Muscle of leg (tissue), 3 donors: ENCODE measurements at regions not wholly inside any gene's neighbourhood (a gene's known extent, or its start where the extent isn't known, plus 50 kb on each side); places are given as distances from the start of the nearest gene placed in this dataset.

Source experiments
- DNase-seq: peaks from one replicate; pipeline ENCODE4 v3.0.0; 2013
- H3K27ac ChIP-seq: one replicate; pipeline ENCODE4 v1.5.1; 2013; ENCODE audit warnings: mild to moderate bottlenecking, low read length, control low read depth
- H3K27me3 ChIP-seq: one replicate; pipeline ENCODE4 v1.6.1; 2013; ENCODE audit warnings: low read length; ENCODE audit not compliant: control insufficient read depth, insufficient read depth
- H3K36me3 ChIP-seq: one replicate; pipeline ENCODE4 v1.6.1; 2013; ENCODE audit warnings: low read length; ENCODE audit not compliant: control insufficient read depth, insufficient read depth
- H3K4me1 ChIP-seq: one replicate; pipeline ENCODE4 v1.6.1; 2013; ENCODE audit warnings: low read length; ENCODE audit not compliant: control insufficient read depth, insufficient read depth
- H3K4me3 ChIP-seq: one replicate; pipeline ENCODE4 v1.5.1; 2013; ENCODE audit warnings: low read length, control low read depth
- H3K9me3 ChIP-seq: replicated peaks from 2 replicates; pipeline ENCODE4 v1.6.1; 2013; ENCODE audit warnings: low read depth, low read length; ENCODE audit not compliant: control insufficient read depth
- whole genome bisulfite sequencing: methylation state at CpG from one replicate; pipeline ENCODE4 v1.1.5; 2013; ENCODE audit warnings: missing lambda C conversion rate; ENCODE audit not compliant: insufficient coverage; 5-methylcytosine and 5-hydroxymethylcytosine counted together

- no peak overlapping the region for H3K27ac ChIP-seq
- H3K4me3 ChIP-seq = no peak overlapping the region
- H3K4me1 ChIP-seq = no peaks in the 10 kb centered on the region
- peaks cover 4% of the 10 kb centered on the region for H3K9me3 ChIP-seq
- 38% methylated on average over 5 of the region's 9 CpGs for WGBS
- no peak for DNase-seq
- no peaks in the 10 kb centered on the region for H3K36me3 ChIP-seq
- H3K27me3 ChIP-seq = peaks cover 10% of the 10 kb centered on the region
Measured at GRCh38 chrX:9222299-9222698, 188.4 kb upstream of the FAM9B start.

GRCh38 chrX:9227276-9227675 lies 193.3 kb upstream of the FAM9B start:
- DNase-seq = no peak
- 94% methylated on average over 2 of the region's 6 CpGs for WGBS
- Histone ChIP-seq H3K36me3 (no peaks in the 10 kb centered on the region), H3K4me1 (no peaks in the 10 kb centered on the region), H3K4me3 (no peak overlapping the region), H3K27ac (no peak overlapping the region), H3K9me3 (no peaks in the 10 kb centered on the region), H3K27me3 (peaks cover 9% of the 10 kb centered on the region)

GRCh38 chrX:9231491-9231890 lies 197.6 kb upstream of the FAM9B start:
- peaks cover 8% of the 10 kb centered on the region for H3K27me3 ChIP-seq
- no peak for DNase-seq
- H3K9me3 ChIP-seq = no peaks in the 10 kb centered on the region
- no peaks in the 10 kb centered on the region for H3K4me1 ChIP-seq
- H3K27ac ChIP-seq = no peak overlapping the region
- no peak overlapping the region for H3K4me3 ChIP-seq
- WGBS = 80% methylated on average over 4 of the region's 5 CpGs
- no peaks in the 10 kb centered on the region for H3K36me3 ChIP-seq

GRCh38 chrX:9233141-9233540 lies 199.2 kb upstream of the FAM9B start:
- Histone ChIP-seq H3K4me1 (no peaks in the 10 kb centered on the region), H3K27ac (no peak overlapping the region), H3K27me3 (peaks cover 8% of the 10 kb centered on the region), H3K9me3 (no peaks in the 10 kb centered on the region), H3K4me3 (no peak overlapping the region), H3K36me3 (no peaks in the 10 kb centered on the region)
- 35% methylated on average over 4 of the region's 5 CpGs for WGBS
- peak; percentile 81 for DNase-seq

GRCh38 chrX:9234315-9234714 lies 200.4 kb upstream of the FAM9B start:
- H3K4me1 ChIP-seq = no peaks in the 10 kb centered on the region
- 83% methylated on average over 3 of the region's 3 CpGs for WGBS
- no peaks in the 10 kb centered on the region for H3K36me3 ChIP-seq

GRCh38 chrX:9235722-9236121 lies 201.8 kb upstream of the FAM9B start:
- Histone ChIP-seq H3K4me1 (no peaks in the 10 kb centered on the region), H3K36me3 (no peaks in the 10 kb centered on the region), H3K4me3 (no peak overlapping the region), H3K9me3 (no peaks in the 10 kb centered on the region), H3K27ac (no peak overlapping the region), H3K27me3 (peaks cover 16% of the 10 kb centered on the region)
- no peak for DNase-seq
- no CpG with 5 or more reads among the region's 3 CpGs for WGBS

More at GRCh38 chrX:9234315-9234714, 200.4 kb upstream of the FAM9B start:
- H3K27me3 ChIP-seq = peaks cover 8% of the 10 kb centered on the region
- no peak overlapping the region for H3K27ac ChIP-seq
- no peak overlapping the region for H3K4me3 ChIP-seq
- no peak for DNase-seq
- H3K9me3 ChIP-seq = no peaks in the 10 kb centered on the region

GRCh38 chrX:9240956-9241355 lies 207.0 kb upstream of the FAM9B start:
- no peak overlapping the region for H3K4me3 ChIP-seq
- H3K9me3 ChIP-seq = no peaks in the 10 kb centered on the region
- H3K36me3 ChIP-seq = no peaks in the 10 kb centered on the region
- H3K27ac ChIP-seq = no peak overlapping the region
- H3K4me1 ChIP-seq = no peaks in the 10 kb centered on the region
- no peak for DNase-seq
- H3K27me3 ChIP-seq = peaks cover 18% of the 10 kb centered on the region
- WGBS = 55% methylated on average over 2 of the region's 4 CpGs

GRCh38 chrX:9241427-9241826 lies 207.5 kb upstream of the FAM9B start:
- no peak for DNase-seq
- Histone ChIP-seq H3K36me3 (no peaks in the 10 kb centered on the region), H3K9me3 (no peaks in the 10 kb centered on the region), H3K4me3 (no peak overlapping the region), H3K4me1 (no peaks in the 10 kb centered on the region), H3K27me3 (peaks cover 16% of the 10 kb centered on the region), H3K27ac (no peak overlapping the region)
- WGBS = 91% methylated on average over 9 of the region's 11 CpGs

- DNase-seq = peak; percentile 74
- WGBS = 57% methylated on average over 4 of the region's 8 CpGs
Measured at GRCh38 chrX:9249051-9249846, 215.3 kb upstream of the FAM9B start.

GRCh38 chrX:9252182-9252581 lies 212.7 kb upstream of the TBL1X start:
- Histone ChIP-seq H3K4me1 (no peaks in the 10 kb centered on the region), H3K27ac (no peak overlapping the region), H3K27me3 (peaks cover 8% of the 10 kb centered on the region), H3K9me3 (no peaks in the 10 kb centered on the region), H3K36me3 (no peaks in the 10 kb centered on the region), H3K4me3 (no peak overlapping the region)
- DNase-seq = no peak
- 75% methylated on average over 2 of the region's 4 CpGs for WGBS

More at GRCh38 chrX:9249051-9249846, 215.3 kb upstream of the FAM9B start:
- H3K9me3 ChIP-seq = no peaks in the 10 kb centered on the region
- no peaks in the 10 kb centered on the region for H3K4me1 ChIP-seq
- peaks cover 12% of the 10 kb centered on the region for H3K27me3 ChIP-seq
- no peak overlapping the region for H3K4me3 ChIP-seq
- H3K27ac ChIP-seq = no peak overlapping the region
- no peaks in the 10 kb centered on the region for H3K36me3 ChIP-seq
